SH-SY5Y (cell line): ENCODE measurements at regions not wholly inside any gene's neighbourhood (a gene's known extent, or its start where the extent isn't known, plus 50 kb on each side); places are given as distances from the start of the nearest gene placed in this dataset.

Experiments
- GATA2 ChIP-seq: IDR thresholded peaks from 2 replicates; pipeline ENCODE4 v1.6.1; 2011; ENCODE audit warnings: mild to moderate bottlenecking, low read depth, low read length
- GATA3 ChIP-seq: IDR thresholded peaks from 2 replicates; pipeline ENCODE4 v1.6.1; 2011; ENCODE audit warnings: low read depth, mild to moderate bottlenecking, low read length, moderate library complexity

DNA sequence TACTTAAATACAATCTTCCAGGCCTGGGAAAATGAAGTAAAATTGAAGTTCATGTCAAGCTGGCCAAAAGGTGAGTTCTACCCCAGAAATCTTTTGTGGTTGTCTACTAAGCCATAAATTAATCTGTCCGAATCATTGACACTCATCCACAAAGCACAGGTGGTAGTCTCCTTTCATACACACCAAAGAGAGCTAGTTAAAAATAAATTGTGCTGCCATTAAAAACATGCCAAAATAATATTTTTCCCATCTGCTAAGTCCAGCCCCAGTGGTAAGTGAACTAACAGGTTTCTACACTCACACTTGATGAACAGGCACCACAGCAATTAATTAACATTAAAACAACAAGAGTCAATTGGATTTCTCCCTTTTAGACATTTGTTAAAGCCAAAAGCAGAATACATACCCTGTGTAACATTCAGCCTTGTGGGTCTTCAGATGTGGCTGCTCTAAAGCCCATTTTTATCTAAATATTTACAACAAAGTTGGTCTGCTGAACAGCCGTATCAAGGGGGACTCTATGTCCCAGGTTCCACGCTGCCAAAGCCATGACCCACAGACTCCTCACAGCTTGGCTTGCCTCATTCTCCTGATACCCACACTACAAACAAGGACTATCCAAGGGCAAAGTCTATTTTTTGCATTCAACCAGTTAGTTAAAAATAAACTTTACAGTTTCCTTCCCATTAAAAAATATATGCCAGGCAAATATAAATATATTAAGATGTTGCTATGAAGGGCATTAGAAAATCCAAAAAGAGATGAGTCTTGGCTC is 490.4 kb downstream of the BMP2 start:
- TF ChIP-seq GATA2: no peak
- no peak for TF ChIP-seq GATA3
